ENCODE measurements at regions not wholly inside any gene's neighbourhood (a gene's known extent, or its start where the extent isn't known, plus 50 kb on each side); places are given as distances from the start of the nearest gene placed in this dataset.

DNA sequence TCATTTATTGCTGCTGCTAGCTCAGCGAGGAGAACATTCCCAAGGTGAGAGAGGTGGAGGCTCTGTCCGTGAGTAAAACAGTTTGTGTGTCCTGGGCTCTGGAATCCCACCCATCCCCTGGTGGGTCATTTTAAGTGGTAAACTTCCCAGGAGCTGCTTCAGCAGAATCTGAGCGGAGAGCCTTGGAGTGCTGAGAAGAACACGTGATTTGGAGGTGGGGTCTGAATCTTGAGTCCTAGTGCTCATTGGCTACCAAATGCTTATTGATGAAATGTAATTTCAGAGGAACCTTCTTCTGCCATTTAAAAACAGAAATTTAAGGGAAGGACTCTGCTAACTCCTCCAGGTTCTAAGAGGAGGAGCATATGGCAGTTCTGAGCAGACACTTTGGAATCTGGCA lies 132.4 kb downstream of the CDH26 start:
- TF ChIP-seq, protein P1, sequence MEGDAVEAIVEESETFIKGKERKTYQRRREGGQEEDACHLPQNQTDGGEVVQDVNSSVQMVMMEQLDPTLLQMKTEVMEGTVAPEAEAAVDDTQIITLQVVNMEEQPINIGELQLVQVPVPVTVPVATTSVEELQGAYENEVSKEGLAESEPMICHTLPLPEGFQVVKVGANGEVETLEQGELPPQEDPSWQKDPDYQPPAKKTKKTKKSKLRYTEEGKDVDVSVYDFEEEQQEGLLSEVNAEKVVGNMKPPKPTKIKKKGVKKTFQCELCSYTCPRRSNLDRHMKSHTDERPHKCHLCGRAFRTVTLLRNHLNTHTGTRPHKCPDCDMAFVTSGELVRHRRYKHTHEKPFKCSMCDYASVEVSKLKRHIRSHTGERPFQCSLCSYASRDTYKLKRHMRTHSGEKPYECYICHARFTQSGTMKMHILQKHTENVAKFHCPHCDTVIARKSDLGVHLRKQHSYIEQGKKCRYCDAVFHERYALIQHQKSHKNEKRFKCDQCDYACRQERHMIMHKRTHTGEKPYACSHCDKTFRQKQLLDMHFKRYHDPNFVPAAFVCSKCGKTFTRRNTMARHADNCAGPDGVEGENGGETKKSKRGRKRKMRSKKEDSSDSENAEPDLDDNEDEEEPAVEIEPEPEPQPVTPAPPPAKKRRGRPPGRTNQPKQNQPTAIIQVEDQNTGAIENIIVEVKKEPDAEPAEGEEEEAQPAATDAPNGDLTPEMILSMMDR (conservative IDR thresholded peaks at IDR 0.05; ENCODE audit: low read depth, low read length), result no peak
- TF ChIP-seq POLR2A (IDR thresholded peaks at IDR 0.05; ENCODE audit: low read depth, low read length) (no peak), MAZ (IDR thresholded peaks at IDR 0.05; ENCODE audit: borderline replicate concordance, low read depth, low read length) (no peak), RAD21 (IDR thresholded peaks at IDR 0.05; ENCODE audit: low read length) (no peak), MAFK (IDR thresholded peaks at IDR 0.05; ENCODE audit: low read depth, low read length) (no peak), CEBPB (IDR thresholded peaks at IDR 0.05; ENCODE audit: low read depth, low read length) (no peak), RCOR1 (IDR thresholded peaks at IDR 0.05; ENCODE audit: insufficient replicate concordance, low read length) (no peak), MXI1 (IDR thresholded peaks at IDR 0.05; ENCODE audit: borderline replicate concordance, low read depth, low read length) (no peak)
- TF ChIP-seq, protein P2, sequence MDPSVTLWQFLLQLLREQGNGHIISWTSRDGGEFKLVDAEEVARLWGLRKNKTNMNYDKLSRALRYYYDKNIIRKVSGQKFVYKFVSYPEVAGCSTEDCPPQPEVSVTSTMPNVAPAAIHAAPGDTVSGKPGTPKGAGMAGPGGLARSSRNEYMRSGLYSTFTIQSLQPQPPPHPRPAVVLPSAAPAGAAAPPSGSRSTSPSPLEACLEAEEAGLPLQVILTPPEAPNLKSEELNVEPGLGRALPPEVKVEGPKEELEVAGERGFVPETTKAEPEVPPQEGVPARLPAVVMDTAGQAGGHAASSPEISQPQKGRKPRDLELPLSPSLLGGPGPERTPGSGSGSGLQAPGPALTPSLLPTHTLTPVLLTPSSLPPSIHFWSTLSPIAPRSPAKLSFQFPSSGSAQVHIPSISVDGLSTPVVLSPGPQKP (IDR thresholded peaks at IDR 0.05; ENCODE audit: borderline replicate concordance, low read depth, low read length), result no peak
